ENCODE measurements at regions not wholly inside any gene's neighbourhood (a gene's known extent, or its start where the extent isn't known, plus 50 kb on each side); places are given as distances from the start of the nearest gene placed in this dataset.

DNA sequence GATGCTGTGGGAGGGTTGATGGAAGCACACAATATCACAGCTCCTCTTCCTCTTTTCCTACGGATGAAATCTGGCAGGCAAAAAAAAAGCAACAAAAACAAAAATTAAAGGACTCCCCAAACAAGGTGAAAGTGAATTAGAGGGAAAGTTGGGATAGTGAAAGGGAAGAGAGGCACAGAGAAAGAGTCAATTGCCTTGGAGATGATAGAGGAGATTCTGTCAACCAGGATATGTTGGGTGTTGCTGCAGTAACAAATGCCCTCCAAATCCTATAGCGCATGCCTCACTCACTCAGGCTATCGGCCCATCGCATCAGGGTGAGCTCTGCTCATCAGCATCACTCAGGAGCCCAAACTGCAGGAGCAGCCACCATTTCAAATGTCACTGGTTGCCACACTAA, 119.1 kb downstream of the DLEU7 start:
- no peak for DNase-seq (ENCODE audit: low spot score)
- no peak overlapping the region for H3K4me3 ChIP-seq
- no peak overlapping the region for H3K4me2 ChIP-seq
- TF ChIP-seq EZH2phosphoT487 (IDR thresholded peaks at IDR 0.05; ENCODE audit: low read depth, severe bottlenecking, unreplicated experiment) (no peak), EZH2 (IDR thresholded peaks at IDR 0.05; ENCODE audit: borderline replicate concordance) (no peak), CTCF (IDR thresholded peaks at IDR 0.05; ENCODE audit: poor library complexity) (no peak)
- no peaks in the 10 kb centered on the region for H3K36me3 ChIP-seq (replicated peaks; ENCODE audit: insufficient read depth, low read depth)
- no peaks in the 10 kb centered on the region for H3K79me2 ChIP-seq
- WGBS (ENCODE audit: low lambda C conversion rate, missing lambda C conversion rate) = 93% methylated on average over 4 of the region's 4 CpGs
- no peaks in the 10 kb centered on the region for H3K4me1 ChIP-seq (ENCODE audit: insufficient read depth)
- no peaks in the 10 kb centered on the region for H3K27me3 ChIP-seq
- no peaks in the 10 kb centered on the region for H3K9me2 ChIP-seq (replicated peaks; ENCODE audit: insufficient read depth)
- no peaks in the 10 kb centered on the region for H4K20me1 ChIP-seq (ENCODE audit: insufficient read depth, poor library complexity, severe bottlenecking)
- no peak overlapping the region for H3K27ac ChIP-seq
- H2AFZ ChIP-seq = no peak overlapping the region
- no peaks in the 10 kb centered on the region for H3K9me3 ChIP-seq (ENCODE audit: low read depth)

GRCh38 chr13:50724913-50725312, 118.6 kb downstream of the DLEU7 start:
- Histone ChIP-seq H2AFZ (no peak overlapping the region), H3K4me1 (ENCODE audit: insufficient read depth) (no peaks in the 10 kb centered on the region), H3K27me3 (no peaks in the 10 kb centered on the region), H3K4me3 (no peak overlapping the region), H4K20me1 (ENCODE audit: insufficient read depth, poor library complexity, severe bottlenecking) (no peaks in the 10 kb centered on the region), H3K9me3 (ENCODE audit: low read depth) (no peaks in the 10 kb centered on the region), H3K27ac (no peak overlapping the region), H3K4me2 (no peak overlapping the region), H3K9me2 (replicated peaks; ENCODE audit: insufficient read depth) (no peaks in the 10 kb centered on the region), H3K36me3 (replicated peaks; ENCODE audit: insufficient read depth, low read depth) (no peaks in the 10 kb centered on the region), H3K79me2 (no peaks in the 10 kb centered on the region)
- DNase-seq (ENCODE audit: low spot score) = no peak
- TF ChIP-seq CTCF (IDR thresholded peaks at IDR 0.05; ENCODE audit: poor library complexity) (no peak), EZH2 (IDR thresholded peaks at IDR 0.05; ENCODE audit: borderline replicate concordance) (no peak), EZH2phosphoT487 (IDR thresholded peaks at IDR 0.05; ENCODE audit: low read depth, severe bottlenecking, unreplicated experiment) (no peak)
- 76% methylated on average over 5 of the region's 5 CpGs for WGBS (ENCODE audit: low lambda C conversion rate, missing lambda C conversion rate)

GRCh38 chr13:50726164-50726563, 117.3 kb downstream of the DLEU7 start:
- no peak for DNase-seq (ENCODE audit: low spot score)
- H3K9me3 ChIP-seq (ENCODE audit: low read depth) = no peaks in the 10 kb centered on the region
- H3K27ac ChIP-seq = no peak overlapping the region
- H3K4me2 ChIP-seq = no peak overlapping the region
- 80% methylated on average over 4 of the region's 4 CpGs for WGBS (ENCODE audit: low lambda C conversion rate, missing lambda C conversion rate)
- no peaks in the 10 kb centered on the region for H3K27me3 ChIP-seq
- no peaks in the 10 kb centered on the region for H3K4me1 ChIP-seq (ENCODE audit: insufficient read depth)
- no peaks in the 10 kb centered on the region for H3K79me2 ChIP-seq
- H4K20me1 ChIP-seq (ENCODE audit: insufficient read depth, poor library complexity, severe bottlenecking) = no peaks in the 10 kb centered on the region
- TF ChIP-seq CTCF (IDR thresholded peaks at IDR 0.05; ENCODE audit: poor library complexity) (no peak), EZH2phosphoT487 (IDR thresholded peaks at IDR 0.05; ENCODE audit: low read depth, severe bottlenecking, unreplicated experiment) (no peak), EZH2 (IDR thresholded peaks at IDR 0.05; ENCODE audit: borderline replicate concordance) (no peak)
- H3K9me2 ChIP-seq (replicated peaks; ENCODE audit: insufficient read depth) = no peaks in the 10 kb centered on the region
- no peak overlapping the region for H2AFZ ChIP-seq
- H3K36me3 ChIP-seq (replicated peaks; ENCODE audit: insufficient read depth, low read depth) = no peaks in the 10 kb centered on the region
- no peak overlapping the region for H3K4me3 ChIP-seq

DNA sequence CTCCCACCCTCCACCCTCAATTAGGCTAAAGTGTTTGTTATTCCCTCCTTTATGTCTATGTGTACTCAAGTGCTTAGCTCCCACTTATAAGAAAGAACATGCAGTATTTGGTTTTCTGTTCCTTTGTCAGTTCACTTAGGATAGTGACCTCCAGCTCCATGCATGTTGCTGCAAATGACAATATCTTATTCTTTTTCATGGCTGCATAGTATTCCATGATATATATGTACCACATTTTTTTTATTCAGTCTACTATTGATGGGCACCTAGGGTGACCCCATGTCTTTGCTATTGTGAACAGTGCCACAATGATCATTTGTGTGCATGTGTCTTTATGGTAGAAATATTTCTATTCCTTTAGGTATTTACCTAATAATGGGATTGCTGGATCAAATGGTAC, 114.3 kb downstream of the DLEU7 start:
- DNase-seq (ENCODE audit: low spot score) = no peak
- no peaks in the 10 kb centered on the region for H3K27me3 ChIP-seq
- H4K20me1 ChIP-seq (ENCODE audit: insufficient read depth, poor library complexity, severe bottlenecking) = no peaks in the 10 kb centered on the region
- no peak overlapping the region for H3K4me2 ChIP-seq
- no peaks in the 10 kb centered on the region for H3K4me1 ChIP-seq (ENCODE audit: insufficient read depth)
- no peaks in the 10 kb centered on the region for H3K36me3 ChIP-seq (replicated peaks; ENCODE audit: insufficient read depth, low read depth)
- no peak overlapping the region for H3K27ac ChIP-seq
- H3K4me3 ChIP-seq = no peak overlapping the region
- no peaks in the 10 kb centered on the region for H3K9me2 ChIP-seq (replicated peaks; ENCODE audit: insufficient read depth)
- TF ChIP-seq CTCF (IDR thresholded peaks at IDR 0.05; ENCODE audit: poor library complexity) (no peak), EZH2 (IDR thresholded peaks at IDR 0.05; ENCODE audit: borderline replicate concordance) (no peak), EZH2phosphoT487 (IDR thresholded peaks at IDR 0.05; ENCODE audit: low read depth, severe bottlenecking, unreplicated experiment) (no peak)
- no peaks in the 10 kb centered on the region for H3K79me2 ChIP-seq
- H2AFZ ChIP-seq = no peak overlapping the region
- no peaks in the 10 kb centered on the region for H3K9me3 ChIP-seq (ENCODE audit: low read depth)

Measured in hepatocyte (in vitro differentiated cells).